ENCODE measurements at regions not wholly inside any gene's neighbourhood (a gene's known extent, or its start where the extent isn't known, plus 50 kb on each side); places are given as distances from the start of the nearest gene placed in this dataset.

DNA sequence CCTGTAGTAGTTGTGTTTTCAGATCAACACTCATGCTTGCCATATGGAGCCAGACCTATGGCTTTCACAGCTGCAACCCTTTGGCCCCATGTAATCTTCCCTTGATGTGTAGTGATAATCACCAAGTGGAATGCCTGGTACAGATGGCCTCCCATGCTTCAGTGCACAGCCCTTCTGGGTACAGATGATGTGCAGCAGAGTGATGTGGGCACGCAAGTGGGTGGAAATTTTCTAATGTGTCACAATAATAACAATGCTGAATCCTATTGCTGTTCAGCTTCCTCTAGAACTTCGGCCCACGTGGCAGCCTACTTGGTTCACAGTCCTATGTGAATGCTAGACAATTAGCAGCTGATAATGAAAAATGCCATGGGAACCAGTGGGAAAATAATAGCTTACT, 188.1 kb downstream of the SNAPC1 start:
- Histone ChIP-seq H3K27me3 (ENCODE audit: control insufficient read depth, extremely low read depth, insufficient read depth, low read length) (no peaks in the 10 kb centered on the region), H3K4me3 (ENCODE audit: control insufficient read depth in 2 of 3, extremely low read depth in 1 of 3, insufficient read depth in 2 of 3, low read depth in 1 of 3, low read length in 3 of 3) (no peak overlapping the region), H2AFZ (ENCODE audit: control insufficient read depth, low read length) (no peak overlapping the region), H4K20me1 (ENCODE audit: control insufficient read depth, extremely low read depth, insufficient read depth, low read length) (no peaks in the 10 kb centered on the region), H3K9me3 (ENCODE audit: control insufficient read depth, low read depth, low read length) (no peaks in the 10 kb centered on the region), H3K36me3 (ENCODE audit: control insufficient read depth in 2 of 2, extremely low read depth in 1 of 2, insufficient read depth in 2 of 2, low read length in 2 of 2) (no peaks in the 10 kb centered on the region), H3K27ac (ENCODE audit: control insufficient read depth, insufficient read depth, low read length) (no peak overlapping the region), H3K4me1 (ENCODE audit: control insufficient read depth, extremely low read depth, insufficient read depth, low read length) (no peaks in the 10 kb centered on the region), H3K9me1 (ENCODE audit: control insufficient read depth, extremely low read depth, insufficient read depth, low read length) (no peaks in the 10 kb centered on the region), H3K4me2 (ENCODE audit: control insufficient read depth, extremely low read depth, insufficient read depth, low read depth, low read length) (no peak overlapping the region), H3K79me2 (ENCODE audit: control insufficient read depth, insufficient read depth, low read length) (no peaks in the 10 kb centered on the region), H3K9ac (ENCODE audit: control insufficient read depth, extremely low read depth, insufficient read depth, low read length) (no peak overlapping the region)
- FAIRE-seq (no peak), DNase-seq (ENCODE audit: low read depth, low spot score) (no peak)
- dilution Hi-C loops (cut with MboI; ENCODE audit: extremely low pct_ligation_motif_present, low sequenced_read_pairs), result no loop called here
- TF ChIP-seq, protein P1, sequence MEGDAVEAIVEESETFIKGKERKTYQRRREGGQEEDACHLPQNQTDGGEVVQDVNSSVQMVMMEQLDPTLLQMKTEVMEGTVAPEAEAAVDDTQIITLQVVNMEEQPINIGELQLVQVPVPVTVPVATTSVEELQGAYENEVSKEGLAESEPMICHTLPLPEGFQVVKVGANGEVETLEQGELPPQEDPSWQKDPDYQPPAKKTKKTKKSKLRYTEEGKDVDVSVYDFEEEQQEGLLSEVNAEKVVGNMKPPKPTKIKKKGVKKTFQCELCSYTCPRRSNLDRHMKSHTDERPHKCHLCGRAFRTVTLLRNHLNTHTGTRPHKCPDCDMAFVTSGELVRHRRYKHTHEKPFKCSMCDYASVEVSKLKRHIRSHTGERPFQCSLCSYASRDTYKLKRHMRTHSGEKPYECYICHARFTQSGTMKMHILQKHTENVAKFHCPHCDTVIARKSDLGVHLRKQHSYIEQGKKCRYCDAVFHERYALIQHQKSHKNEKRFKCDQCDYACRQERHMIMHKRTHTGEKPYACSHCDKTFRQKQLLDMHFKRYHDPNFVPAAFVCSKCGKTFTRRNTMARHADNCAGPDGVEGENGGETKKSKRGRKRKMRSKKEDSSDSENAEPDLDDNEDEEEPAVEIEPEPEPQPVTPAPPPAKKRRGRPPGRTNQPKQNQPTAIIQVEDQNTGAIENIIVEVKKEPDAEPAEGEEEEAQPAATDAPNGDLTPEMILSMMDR (optimal IDR thresholded peaks at IDR 0.05 in 1 of 3, IDR thresholded peaks at IDR 0.05 in 1 of 3, conservative IDR thresholded peaks at IDR 0.05 in 1 of 3; ENCODE audit: extremely low read depth in 1 of 3, insufficient read depth in 2 of 3, low read length in 3 of 3), result no peak
- TF ChIP-seq EZH2 (IDR thresholded peaks at IDR 0.05; ENCODE audit: low read length), result no peak

DNA sequence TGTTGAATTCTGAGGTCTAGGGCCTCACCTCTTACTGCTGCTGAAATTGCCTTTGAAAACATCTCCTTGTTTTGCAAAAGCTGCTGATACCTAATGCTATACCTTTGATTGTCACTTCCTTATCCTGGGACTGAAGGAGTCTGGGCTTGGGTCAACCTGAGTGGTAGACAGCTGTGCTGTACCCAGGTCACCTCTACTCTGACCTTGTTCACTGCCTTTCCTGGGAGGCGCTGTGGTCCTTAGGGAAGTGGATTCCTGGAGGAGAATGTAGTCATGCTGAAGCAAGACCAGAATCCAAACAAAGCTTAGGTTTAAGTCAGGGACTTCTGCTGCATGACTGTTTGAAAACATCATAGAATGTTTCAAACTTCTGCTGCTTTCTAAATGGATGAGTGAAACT, 191.4 kb downstream of the SNAPC1 start:
- no peak overlapping the region for H3K4me2 ChIP-seq (ENCODE audit: control insufficient read depth, extremely low read depth, insufficient read depth, low read depth, low read length)
- H3K9me1 ChIP-seq (ENCODE audit: control insufficient read depth, extremely low read depth, insufficient read depth, low read length), result no peaks in the 10 kb centered on the region
- H2AFZ ChIP-seq (ENCODE audit: control insufficient read depth, low read length), result no peak overlapping the region
- peaks cover 2% of the 10 kb centered on the region for H3K9me3 ChIP-seq (ENCODE audit: control insufficient read depth, low read depth, low read length)
- no peaks in the 10 kb centered on the region for H3K27me3 ChIP-seq (ENCODE audit: control insufficient read depth, extremely low read depth, insufficient read depth, low read length)
- TF ChIP-seq EZH2 (IDR thresholded peaks at IDR 0.05; ENCODE audit: low read length), result no peak
- TF ChIP-seq, protein P1 (optimal IDR thresholded peaks at IDR 0.05 in 1 of 3, IDR thresholded peaks at IDR 0.05 in 1 of 3, conservative IDR thresholded peaks at IDR 0.05 in 1 of 3; ENCODE audit: extremely low read depth in 1 of 3, insufficient read depth in 2 of 3, low read length in 3 of 3), result peak in 1 of 3 experiments; percentile 2
- H4K20me1 ChIP-seq (ENCODE audit: control insufficient read depth, extremely low read depth, insufficient read depth, low read length), result no peaks in the 10 kb centered on the region
- H3K27ac ChIP-seq (ENCODE audit: control insufficient read depth, insufficient read depth, low read length), result no peak overlapping the region
- FAIRE-seq (peak; percentile 41), DNase-seq (ENCODE audit: low read depth, low spot score) (no peak)
- H3K4me3 ChIP-seq (ENCODE audit: control insufficient read depth in 2 of 3, extremely low read depth in 1 of 3, insufficient read depth in 2 of 3, low read depth in 1 of 3, low read length in 3 of 3), result no peak overlapping the region
- dilution Hi-C loops (cut with MboI; ENCODE audit: extremely low pct_ligation_motif_present, low sequenced_read_pairs), result no loop called here
- H3K9ac ChIP-seq (ENCODE audit: control insufficient read depth, extremely low read depth, insufficient read depth, low read length), result no peak overlapping the region
- no peaks in the 10 kb centered on the region for H3K36me3 ChIP-seq (ENCODE audit: control insufficient read depth in 2 of 2, extremely low read depth in 1 of 2, insufficient read depth in 2 of 2, low read length in 2 of 2)
- H3K4me1 ChIP-seq (ENCODE audit: control insufficient read depth, extremely low read depth, insufficient read depth, low read length), result no peaks in the 10 kb centered on the region
- H3K79me2 ChIP-seq (ENCODE audit: control insufficient read depth, insufficient read depth, low read length), result no peaks in the 10 kb centered on the region

Measured in keratinocyte (primary cell).